Liver (tissue), 8 donors: ENCODE measurements at regions not wholly inside any gene's neighbourhood (a gene's known extent, or its start where the extent isn't known, plus 50 kb on each side); places are given as distances from the start of the nearest gene placed in this dataset.
A peak's percentile ranks its signal among the peaks of the same experiment; 100 is the strongest.
"Not testable (repeated sequence)": the region's sequence is repeated elsewhere in the genome, so short reads cannot be mapped to it uniquely, and the experiment has no call there.

Experiments
- DNase-seq: peaks from one replicate; pipeline ENCODE4 v3.0.0-alpha.2; 2017; ENCODE audit warnings: low spot score
- H3K27ac ChIP-seq, 2 donors: one replicate each; pipeline ENCODE4 v1.7.0; 2013; ENCODE audit warnings: inconsistent platforms in 2 of 2, low read length in 2 of 2, control low read depth in 1 of 2, low read depth in 1 of 2, mild to moderate bottlenecking in 1 of 2
- H3K27me3 ChIP-seq, 4 donors: one replicate each; pipeline versions ENCODE4 v1.6.1 to v1.7.0; 2013; ENCODE audit warnings: low read length in 3 of 4, inconsistent platforms in 1 of 4, mild to moderate bottlenecking in 1 of 4, moderate library complexity in 1 of 4; ENCODE audit not compliant: control insufficient read depth in 4 of 4, insufficient read depth in 4 of 4
- H3K36me3 ChIP-seq, 4 donors: one replicate each; pipeline versions ENCODE4 v1.6.1 to v1.7.0; 2013; ENCODE audit warnings: low read length in 3 of 4, mild to moderate bottlenecking in 3 of 4, low read depth in 1 of 4, moderate library complexity in 1 of 4; ENCODE audit not compliant: control insufficient read depth in 4 of 4, insufficient read depth in 3 of 4
- H3K4me1 ChIP-seq, 4 donors: one replicate each; pipeline versions ENCODE4 v1.6.1 to v1.7.0; 2013; ENCODE audit warnings: low read length in 3 of 4, mild to moderate bottlenecking in 3 of 4, moderate library complexity in 1 of 4; ENCODE audit not compliant: control insufficient read depth in 4 of 4, insufficient read depth in 4 of 4
- H3K4me3 ChIP-seq, 3 donors: one replicate each; pipeline versions ENCODE4 v1.6.1 to v1.7.0; 2013; ENCODE audit warnings: low read length in 3 of 3, control low read depth in 1 of 3, low read depth in 1 of 3, mild to moderate bottlenecking in 1 of 3
- H3K9ac ChIP-seq, 2 donors: one replicate each; pipeline ENCODE4 v1.7.0; 2013; ENCODE audit warnings: low read length in 2 of 2, mild to moderate bottlenecking in 2 of 2, moderate library complexity in 2 of 2, control low read depth in 1 of 2, low read depth in 1 of 2
- H3K9me3 ChIP-seq, 4 donors: one replicate each; pipeline versions ENCODE4 v1.6.1 to v1.7.0; 2013; ENCODE audit warnings: low read length in 3 of 4; ENCODE audit not compliant: control insufficient read depth in 4 of 4
- ATF3 ChIP-seq: IDR thresholded peaks from 2 replicates; pipeline ENCODE4 v1.6.1; 2016; ENCODE audit warnings: antibody characterized with exemption
- CTCF ChIP-seq: fragments of 150-350 bp; IDR thresholded peaks from 2 replicates; pipeline ENCODE4 v1.5.1; 2017; ENCODE audit warnings: improper control_type of control experiment, low read depth, low read length; ENCODE audit not compliant: missing input control
- FOXA2 ChIP-seq: IDR thresholded peaks from 2 replicates; pipeline ENCODE4 v1.6.1; 2016; ENCODE audit warnings: antibody characterized with exemption
- HNF4A ChIP-seq, 2 donors: conservative IDR thresholded peaks; 2 replicates each; pipeline ENCODE4 v1.6.1; 2016; ENCODE audit warnings: antibody characterized with exemption in 2 of 2, mild to moderate bottlenecking in 2 of 2
- MAX ChIP-seq: IDR thresholded peaks from 2 replicates; pipeline ENCODE4 v1.6.1; 2016; ENCODE audit warnings: antibody characterized with exemption
- REST ChIP-seq: IDR thresholded peaks from 2 replicates; pipeline ENCODE4 v1.6.1; 2016; ENCODE audit warnings: antibody characterized with exemption, mild to moderate bottlenecking
- RXRA ChIP-seq, 2 donors: IDR thresholded peaks; 2 replicates each; pipeline ENCODE4 v1.6.1; 2017 to 2018; ENCODE audit warnings: antibody characterized with exemption in 2 of 2, mild to moderate bottlenecking in 1 of 2
- SP1 ChIP-seq: IDR thresholded peaks from 2 replicates; pipeline ENCODE4 v1.6.1; 2018; ENCODE audit warnings: antibody characterized with exemption, mild to moderate bottlenecking
- TAF1 ChIP-seq: conservative IDR thresholded peaks from 2 replicates; pipeline ENCODE4 v1.6.1; 2016; ENCODE audit warnings: antibody characterized with exemption, mild to moderate bottlenecking
- YY1 ChIP-seq: IDR thresholded peaks from 2 replicates; pipeline ENCODE4 v1.6.1; 2016; ENCODE audit warnings: antibody characterized with exemption, mild to moderate bottlenecking
- ZBTB33 ChIP-seq: IDR thresholded peaks from 2 replicates; pipeline ENCODE4 v1.6.1; 2016; ENCODE audit warnings: antibody characterized with exemption
- WGBS: extraction: QIAGEN DNeasy Blood & Tissue Kit; methylation state at CpG from one replicate; pipeline ENCODE4 v1.1.7; 2013; 5-methylcytosine and 5-hydroxymethylcytosine counted together
- donor health status: healthy.
- donor health status: healthy.
- donor health status: healthy.
- donor health status: healthy.
- donor health status: healthy.

GRCh38 chr20:29427201-29428060, 1830.0 kb upstream of the DEFB115 start:
- WGBS = 22% methylated on average over 38 of the region's 38 CpGs
- Histone ChIP-seq H3K36me3 (no peaks in the 10 kb centered on the region), H3K9ac (no peak overlapping the region), H3K27me3 (peaks cover 0 to 4% (median 2%) of the 10 kb centered on the region in 4 donors), H3K4me1 (no peaks in the 10 kb centered on the region), H3K27ac (no peak overlapping the region), H3K4me3 (peak overlapping the region in 1 of 3 donors; percentile 33), H3K9me3 (no peaks in the 10 kb centered on the region)
- TF ChIP-seq ATF3 = no peak
- no peak for TF ChIP-seq SP1
- no peak for TF ChIP-seq REST
- TF ChIP-seq RXRA (IDR thresholded peaks at IDR 0.05) = no peak
- no peak for TF ChIP-seq ZBTB33
- TF ChIP-seq FOXA2 = no peak
- no peak for TF ChIP-seq CTCF
- TF ChIP-seq HNF4A (conservative IDR thresholded peaks at IDR 0.05) = peak in 1 of 2 donors; percentile 13
- no peak for DNase-seq

GRCh38 chr20:29430531-29430930, 1826.9 kb upstream of the DEFB115 start:
- H3K27me3 ChIP-seq = peaks cover 0 to 4% (median 2%) of the 10 kb centered on the region in 4 donors
- no peak overlapping the region for H3K4me3 ChIP-seq
- DNase-seq = no peak
- no peaks in the 10 kb centered on the region for H3K36me3 ChIP-seq
- TF ChIP-seq MAX = no peak
- TF ChIP-seq ATF3 = no peak
- no peak for TF ChIP-seq TAF1
- TF ChIP-seq SP1 = no peak
- no peak for TF ChIP-seq YY1
- no peak for TF ChIP-seq RXRA (IDR thresholded peaks at IDR 0.05)
- no peaks in the 10 kb centered on the region for H3K4me1 ChIP-seq
- no peak overlapping the region for H3K27ac ChIP-seq
- 19% methylated on average over 43 of the region's 43 CpGs for WGBS
- no peaks in the 10 kb centered on the region for H3K9me3 ChIP-seq
- H3K9ac ChIP-seq = no peak overlapping the region

GRCh38 chr20:29440721-29441120, 1816.7 kb upstream of the DEFB115 start:
- not testable (repeated sequence) for H3K4me3 ChIP-seq, DNase-seq, H3K27ac ChIP-seq, H3K27me3 ChIP-seq, H3K4me1 ChIP-seq, H3K9me3 ChIP-seq, H3K9ac ChIP-seq, H3K36me3 ChIP-seq
- 59% methylated on average over 3 of the region's 3 CpGs for WGBS
